ENCODE measurements at regions not wholly inside any gene's neighbourhood (a gene's known extent, or its start where the extent isn't known, plus 50 kb on each side); places are given as distances from the start of the nearest gene placed in this dataset.
"Not testable (repeated sequence)": the region's sequence is repeated elsewhere in the genome, so short reads cannot be mapped to it uniquely, and the experiment has no call there.

DNA sequence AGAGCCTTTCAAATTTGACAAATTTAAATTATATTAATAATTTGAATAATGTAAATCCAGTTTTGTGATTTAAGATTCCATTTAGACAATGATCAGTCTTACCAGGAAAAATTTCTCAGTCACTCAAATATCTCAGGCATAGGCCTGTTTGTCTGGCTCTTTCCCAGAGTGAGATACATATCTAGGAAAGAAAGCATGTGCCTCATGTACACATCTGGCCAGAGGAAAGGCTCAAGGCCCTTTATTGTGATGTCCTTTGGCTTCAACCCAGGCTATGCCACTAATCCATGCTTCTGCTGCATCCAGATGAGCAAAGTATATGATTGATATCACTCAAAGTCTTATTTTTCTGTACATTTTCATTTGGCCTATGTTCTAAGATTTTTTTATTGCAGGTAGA lies 473.3 kb upstream of the ADGRL3 start:
- no peaks in the 10 kb centered on the region for H3K4me1 ChIP-seq (ENCODE audit: insufficient read depth, low read length)

DNA sequence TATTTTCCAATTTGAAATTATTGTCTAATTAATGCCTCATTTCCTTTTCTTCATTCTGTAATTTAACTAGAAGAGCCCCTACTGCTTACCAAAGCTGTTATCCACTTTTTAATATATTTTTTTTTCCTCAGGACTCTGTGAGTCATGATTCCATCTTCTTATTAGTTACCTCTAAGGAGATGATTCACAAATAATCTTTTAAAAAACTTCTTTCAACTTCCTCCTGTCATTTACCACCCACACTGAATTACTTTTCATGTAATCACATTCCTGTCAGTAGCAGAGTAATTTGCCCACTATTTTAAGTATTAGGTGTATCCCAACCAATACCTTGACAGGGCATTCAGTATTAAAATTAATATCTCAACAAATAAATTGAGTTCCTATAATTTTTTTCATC lies 470.9 kb upstream of the ADGRL3 start:
- no peak for ATAC-seq
- CTCF ChIA-PET (ENCODE audit: low intra/inter-chr PET ratio, low total read pairs), result no interaction called here
- Histone ChIP-seq H3K27ac (ENCODE audit: extremely low read length, insufficient read depth, low read length) (no peak overlapping the region), H3K4me2 (ENCODE audit: low read depth, low read length) (no peak overlapping the region), H2AFZ (ENCODE audit: low read length) (no peak overlapping the region), H3K27me3 (ENCODE audit: control insufficient read depth in 1 of 2, insufficient read depth in 2 of 2, low read length in 2 of 2) (no peaks in the 10 kb centered on the region), H3K36me3 (replicated peaks in 1 of 2; ENCODE audit: control insufficient read depth in 1 of 2, insufficient read depth in 2 of 2, low read length in 2 of 2) (no peaks in the 10 kb centered on the region), H3K9me3 (ENCODE audit: low read length) (no peaks in the 10 kb centered on the region), H3K4me3 (replicated peaks in 1 of 3; ENCODE audit: insufficient read depth in 1 of 3, low read depth in 2 of 3, low read length in 3 of 3) (no peak overlapping the region), H3K79me2 (ENCODE audit: insufficient read depth, low read length) (no peaks in the 10 kb centered on the region), H4K20me1 (ENCODE audit: insufficient read depth, low read length) (no peaks in the 10 kb centered on the region), H3K9ac (ENCODE audit: insufficient read depth, low read depth, low read length) (no peak overlapping the region), H3K4me1 (ENCODE audit: insufficient read depth, low read length) (no peaks in the 10 kb centered on the region)
- TF ChIP-seq REXO4 (CRISPR knock-in tag; IDR thresholded peaks at IDR 0.05; ENCODE audit: borderline replicate concordance), result no peak
- no peak for FAIRE-seq
- in situ Hi-C loops (cut with HindIII; ENCODE audit: extremely low pct_ligation_motif_present, low pct_unique_long_range_greater_than_20kb), result no loop called here
- POLR2A ChIA-PET, result no interaction called here
- no peak for DNase-seq (ENCODE audit: low spot score)
- intact Hi-C loops (cut with micrococcal nuclease; ENCODE audit: unreplicated experiment), result no loop called here
- no TSS peak for BruUV-seq (replicated peaks)

More for the DNA sequence above, 473.3 kb upstream of the ADGRL3 start:
- DNase-seq (ENCODE audit: low spot score) (no peak), FAIRE-seq (no peak), ATAC-seq (no peak)
- no TSS peak for BruUV-seq (replicated peaks)
- Histone ChIP-seq H3K27me3 (ENCODE audit: control insufficient read depth in 1 of 2, insufficient read depth in 2 of 2, low read length in 2 of 2) (no peaks in the 10 kb centered on the region), H3K79me2 (ENCODE audit: insufficient read depth, low read length) (no peaks in the 10 kb centered on the region), H4K20me1 (ENCODE audit: insufficient read depth, low read length) (no peaks in the 10 kb centered on the region), H2AFZ (ENCODE audit: low read length) (no peak overlapping the region), H3K27ac (ENCODE audit: extremely low read length, insufficient read depth, low read length) (no peak overlapping the region), H3K4me2 (ENCODE audit: low read depth, low read length) (no peak overlapping the region), H3K9ac (ENCODE audit: insufficient read depth, low read depth, low read length) (no peak overlapping the region), H3K36me3 (replicated peaks in 1 of 2; ENCODE audit: control insufficient read depth in 1 of 2, insufficient read depth in 2 of 2, low read length in 2 of 2) (no peaks in the 10 kb centered on the region), H3K9me3 (ENCODE audit: low read length) (no peaks in the 10 kb centered on the region), H3K4me3 (replicated peaks in 1 of 3; ENCODE audit: insufficient read depth in 1 of 3, low read depth in 2 of 3, low read length in 3 of 3) (no peak overlapping the region)
- intact Hi-C loops (cut with micrococcal nuclease; ENCODE audit: unreplicated experiment), result no loop called here
- CTCF ChIA-PET (ENCODE audit: low intra/inter-chr PET ratio, low total read pairs), result no interaction called here
- TF ChIP-seq ZNF121 (CRISPR knock-in tag; IDR thresholded peaks at IDR 0.05), result no peak
- TF ChIP-seq, protein P1, sequence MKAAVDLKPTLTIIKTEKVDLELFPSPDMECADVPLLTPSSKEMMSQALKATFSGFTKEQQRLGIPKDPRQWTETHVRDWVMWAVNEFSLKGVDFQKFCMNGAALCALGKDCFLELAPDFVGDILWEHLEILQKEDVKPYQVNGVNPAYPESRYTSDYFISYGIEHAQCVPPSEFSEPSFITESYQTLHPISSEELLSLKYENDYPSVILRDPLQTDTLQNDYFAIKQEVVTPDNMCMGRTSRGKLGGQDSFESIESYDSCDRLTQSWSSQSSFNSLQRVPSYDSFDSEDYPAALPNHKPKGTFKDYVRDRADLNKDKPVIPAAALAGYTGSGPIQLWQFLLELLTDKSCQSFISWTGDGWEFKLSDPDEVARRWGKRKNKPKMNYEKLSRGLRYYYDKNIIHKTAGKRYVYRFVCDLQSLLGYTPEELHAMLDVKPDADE (CRISPR knock-in tag; IDR thresholded peaks at IDR 0.05), result no peak
- no peak for TF ChIP-seq ZNF251 (CRISPR knock-in tag; IDR thresholded peaks at IDR 0.05)
- no peak for TF ChIP-seq BHLHE40 (IDR thresholded peaks at IDR 0.05; ENCODE audit: low read length)
- TF ChIP-seq ZNF678 (CRISPR knock-in tag; IDR thresholded peaks at IDR 0.05), result no peak
- TF ChIP-seq PAWR (CRISPR knock-in tag; IDR thresholded peaks at IDR 0.05; ENCODE audit: borderline replicate concordance), result no peak
- no peak for TF ChIP-seq ZNF431 (CRISPR knock-in tag; IDR thresholded peaks at IDR 0.05; ENCODE audit: borderline replicate concordance, low read depth)
- in situ Hi-C loops (cut with HindIII; ENCODE audit: extremely low pct_ligation_motif_present, low pct_unique_long_range_greater_than_20kb), result no loop called here
- POLR2A ChIA-PET, result no interaction called here

DNA sequence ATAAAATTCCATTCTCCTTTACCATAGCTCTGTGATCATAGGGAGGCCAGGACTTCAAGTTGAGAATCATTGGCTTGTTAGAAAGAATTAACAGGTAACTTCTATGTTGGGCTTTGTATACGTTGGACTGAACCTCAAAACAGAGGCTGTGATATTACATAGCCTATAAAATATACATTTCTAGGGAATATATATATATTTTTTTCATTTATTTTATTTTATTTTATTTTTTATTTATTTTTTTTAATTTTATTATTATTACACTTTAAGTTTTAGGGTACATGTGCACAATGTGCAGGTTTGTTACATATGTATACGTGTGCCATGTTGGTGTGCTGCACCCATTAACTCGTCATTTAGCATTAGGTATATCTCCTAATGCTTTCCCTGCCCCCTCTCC lies 470.4 kb upstream of the ADGRL3 start:
- H2AFZ ChIP-seq (ENCODE audit: low read length); CTCF ChIA-PET (ENCODE audit: low intra/inter-chr PET ratio, low total read pairs); H3K27ac ChIP-seq (ENCODE audit: extremely low read length, insufficient read depth, low read length); H3K4me2 ChIP-seq (ENCODE audit: low read depth, low read length); in situ Hi-C loops (cut with HindIII; ENCODE audit: extremely low pct_ligation_motif_present, low pct_unique_long_range_greater_than_20kb); ATAC-seq; POLR2A ChIA-PET; H3K9me3 ChIP-seq (ENCODE audit: low read length); DNase-seq (ENCODE audit: low spot score); BruUV-seq (replicated peaks); FAIRE-seq; H3K4me1 ChIP-seq (ENCODE audit: insufficient read depth, low read length); H3K4me3 ChIP-seq (replicated peaks in 1 of 3; ENCODE audit: insufficient read depth in 1 of 3, low read depth in 2 of 3, low read length in 3 of 3); H3K79me2 ChIP-seq (ENCODE audit: insufficient read depth, low read length); H3K27me3 ChIP-seq (ENCODE audit: control insufficient read depth in 1 of 2, insufficient read depth in 2 of 2, low read length in 2 of 2); H4K20me1 ChIP-seq (ENCODE audit: insufficient read depth, low read length); H3K36me3 ChIP-seq (replicated peaks in 1 of 2; ENCODE audit: control insufficient read depth in 1 of 2, insufficient read depth in 2 of 2, low read length in 2 of 2); intact Hi-C loops (cut with micrococcal nuclease; ENCODE audit: unreplicated experiment); H3K9ac ChIP-seq (ENCODE audit: insufficient read depth, low read depth, low read length): not testable (repeated sequence)
- 28% methylated on average over 3 of the region's 3 CpGs for WGBS (ENCODE audit: low lambda C conversion rate)
